ENCODE measurements at regions not wholly inside any gene's neighbourhood (a gene's known extent, or its start where the extent isn't known, plus 50 kb on each side); places are given as distances from the start of the nearest gene placed in this dataset.
A peak's percentile ranks its signal among the peaks of the same experiment; 100 is the strongest.

- no peak overlapping the region for H3K4me2 ChIP-seq
- ChIA-PET CTCF (interaction anchor here (0.7 kb wide), 1 partner anchor 67 kb away, joined by 3 read pairs; no protein-coding TSS in a partner anchor), POLR2A (no interaction called here)
- FAIRE-seq (no peak), DNase-seq (ENCODE audit: low read depth in 1 of 2, low spot score in 1 of 2) (no peak), ATAC-seq (no peak)
- H3K4me1 ChIP-seq = peaks cover 21% of the 10 kb centered on the region
- H3K9me3 ChIP-seq = no peaks in the 10 kb centered on the region
- WGBS (ENCODE audit: missing lambda C conversion rate) = 71% methylated on average over 5 of the region's 6 CpGs
- H3K27ac ChIP-seq = peak overlapping the region in 1 of 2 experiments; percentile 60; a peak in 3 of 6 replicates
- TF ChIP-seq RAD21 (conservative IDR thresholded peaks at IDR 0.05 in 1 of 2, IDR thresholded peaks at IDR 0.05 in 1 of 2) = no peak
- no peak for TF ChIP-seq CEBPB (IDR thresholded peaks at IDR 0.05)
- TF ChIP-seq EP300 (IDR thresholded peaks at IDR 0.05) = no peak
- no peak for TF ChIP-seq HES2 (IDR thresholded peaks at IDR 0.05)
- no peak for TF ChIP-seq REST (IDR thresholded peaks at IDR 0.05)
- no peak for TF ChIP-seq PBX3 (IDR thresholded peaks at IDR 0.05)
- no peak for TF ChIP-seq TFCP2L1 (CRISPR knock-in tag; IDR thresholded peaks at IDR 0.05)
- no peak for TF ChIP-seq RFX5 (IDR thresholded peaks at IDR 0.05)
- TF ChIP-seq NFE2L2 (conservative IDR thresholded peaks at IDR 0.05; ENCODE audit: low read length) = no peak
- no peak for TF ChIP-seq E2F6 (IDR thresholded peaks at IDR 0.05; ENCODE audit: borderline replicate concordance, low read depth)
- TF ChIP-seq EHF (CRISPR knock-in tag; IDR thresholded peaks at IDR 0.05) = no peak
- TF ChIP-seq SMC3 (IDR thresholded peaks at IDR 0.05) = no peak
- no peak for TF ChIP-seq ESRRA (IDR thresholded peaks at IDR 0.05; ENCODE audit: borderline replicate concordance, low read length)
- H3K4me3 ChIP-seq = no peak overlapping the region
Observed at GRCh38 chr6:134734312-134734869, 215.5 kb downstream of the ALDH8A1 start.

GRCh38 chr6:134733801-134734200 is 216.1 kb downstream of the ALDH8A1 start:
- 91% methylated on average over 1 of the region's 1 CpG for WGBS (ENCODE audit: missing lambda C conversion rate)
- H3K4me3 ChIP-seq = no peak overlapping the region
- FAIRE-seq = no peak
- DNase-seq (ENCODE audit: low read depth in 1 of 2, low spot score in 1 of 2) = no peak
- no peak overlapping the region for H3K4me2 ChIP-seq
- CTCF ChIA-PET = interaction anchor here (0.7 kb wide), 1 partner anchor 68 kb away, joined by 3 read pairs; no protein-coding TSS in a partner anchor
- H3K27ac ChIP-seq = no peak overlapping the region
- POLR2A ChIA-PET = no interaction called here
- ATAC-seq = no peak
- no peaks in the 10 kb centered on the region for H3K9me3 ChIP-seq
- H3K4me1 ChIP-seq = peaks cover 15% of the 10 kb centered on the region; the same call in 2 of the 3 replicates
- TF ChIP-seq SREBF2 (IDR thresholded peaks at IDR 0.05) (no peak), MAX (IDR thresholded peaks at IDR 0.05) (no peak), ZC3H11A (IDR thresholded peaks at IDR 0.05) (no peak), REST (IDR thresholded peaks at IDR 0.05) (no peak), HMGXB4 (CRISPR knock-in tag; IDR thresholded peaks at IDR 0.05; ENCODE audit: borderline replicate concordance) (no peak), CEBPB (IDR thresholded peaks at IDR 0.05) (no peak), RARB (CRISPR knock-in tag; IDR thresholded peaks at IDR 0.05) (no peak), RFX5 (IDR thresholded peaks at IDR 0.05) (no peak), ATOH8 (CRISPR knock-in tag; IDR thresholded peaks at IDR 0.05; ENCODE audit: low read depth) (no peak), POLR2A (IDR thresholded peaks at IDR 0.05; ENCODE audit: low read length) (no peak), JUNB (IDR thresholded peaks at IDR 0.05) (no peak), MAZ (IDR thresholded peaks at IDR 0.05; ENCODE audit: borderline replicate concordance, low read depth, low read length) (no peak), SMC3 (IDR thresholded peaks at IDR 0.05) (no peak), KDM1A (IDR thresholded peaks at IDR 0.05; ENCODE audit: low read depth) (no peak), CHD2 (IDR thresholded peaks at IDR 0.05; ENCODE audit: low read length, partially characterized antibody) (no peak), TP53 (CRISPR knock-in tag; IDR thresholded peaks at IDR 0.05) (no peak), ESRRA (IDR thresholded peaks at IDR 0.05; ENCODE audit: borderline replicate concordance, low read length) (no peak)
